ENCODE measurements at regions not wholly inside any gene's neighbourhood (a gene's known extent, or its start where the extent isn't known, plus 50 kb on each side); places are given as distances from the start of the nearest gene placed in this dataset.

DNA sequence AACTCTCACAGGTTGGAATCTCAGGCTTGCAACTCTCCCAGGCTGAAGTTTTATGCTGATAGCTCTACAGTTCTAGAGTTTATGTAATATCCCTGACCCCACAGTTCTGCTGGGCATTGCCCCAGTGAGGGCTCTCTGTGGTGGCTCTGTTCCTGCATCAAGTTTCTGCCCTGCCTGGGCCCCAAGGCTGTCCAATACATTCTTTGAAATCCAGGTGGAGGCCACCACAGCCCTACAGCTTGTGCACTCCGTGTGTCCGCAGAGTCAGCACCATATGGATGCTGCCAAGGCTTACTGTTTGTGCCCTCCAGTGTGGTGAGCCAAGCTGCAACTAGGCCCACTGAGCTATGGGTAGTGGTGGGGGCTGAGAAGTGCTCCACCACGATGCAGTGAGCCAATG, 1141.2 kb upstream of the EPHA6 start:
- TF ChIP-seq, protein P1, sequence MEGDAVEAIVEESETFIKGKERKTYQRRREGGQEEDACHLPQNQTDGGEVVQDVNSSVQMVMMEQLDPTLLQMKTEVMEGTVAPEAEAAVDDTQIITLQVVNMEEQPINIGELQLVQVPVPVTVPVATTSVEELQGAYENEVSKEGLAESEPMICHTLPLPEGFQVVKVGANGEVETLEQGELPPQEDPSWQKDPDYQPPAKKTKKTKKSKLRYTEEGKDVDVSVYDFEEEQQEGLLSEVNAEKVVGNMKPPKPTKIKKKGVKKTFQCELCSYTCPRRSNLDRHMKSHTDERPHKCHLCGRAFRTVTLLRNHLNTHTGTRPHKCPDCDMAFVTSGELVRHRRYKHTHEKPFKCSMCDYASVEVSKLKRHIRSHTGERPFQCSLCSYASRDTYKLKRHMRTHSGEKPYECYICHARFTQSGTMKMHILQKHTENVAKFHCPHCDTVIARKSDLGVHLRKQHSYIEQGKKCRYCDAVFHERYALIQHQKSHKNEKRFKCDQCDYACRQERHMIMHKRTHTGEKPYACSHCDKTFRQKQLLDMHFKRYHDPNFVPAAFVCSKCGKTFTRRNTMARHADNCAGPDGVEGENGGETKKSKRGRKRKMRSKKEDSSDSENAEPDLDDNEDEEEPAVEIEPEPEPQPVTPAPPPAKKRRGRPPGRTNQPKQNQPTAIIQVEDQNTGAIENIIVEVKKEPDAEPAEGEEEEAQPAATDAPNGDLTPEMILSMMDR (conservative IDR thresholded peaks at IDR 0.05), result no peak
- TF ChIP-seq ZFX (IDR thresholded peaks at IDR 0.05), result no peak
- H3K27ac ChIP-seq, result no peak overlapping the region

- no peak overlapping the region for H3K27ac ChIP-seq
- TF ChIP-seq, protein P1 (conservative IDR thresholded peaks at IDR 0.05), result no peak
- TF ChIP-seq ZFX (IDR thresholded peaks at IDR 0.05), result no peak
Measured at GRCh38 chr3:95705786-95706418, 1108.5 kb upstream of the EPHA6 start.

DNA sequence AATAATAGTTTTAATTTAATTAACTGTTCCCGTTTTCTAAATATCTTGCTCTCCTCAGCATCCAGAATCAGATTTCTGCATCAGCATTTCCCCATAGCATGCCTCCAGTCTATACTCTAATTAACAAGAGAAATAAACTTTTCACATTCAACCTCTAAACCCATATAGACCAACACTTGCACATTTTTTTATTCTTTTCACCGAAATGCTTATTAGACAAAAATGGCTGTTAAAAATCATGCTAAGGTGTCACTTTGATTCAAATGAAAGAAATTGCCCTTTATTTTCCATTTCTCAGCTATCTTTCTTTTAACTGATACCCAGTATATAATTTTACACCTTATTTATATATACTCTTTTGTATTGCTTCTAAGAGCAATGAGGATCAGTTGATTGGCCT, 1107.1 kb upstream of the EPHA6 start:
- TF ChIP-seq ZFX (IDR thresholded peaks at IDR 0.05), result no peak
- TF ChIP-seq, protein P1 (conservative IDR thresholded peaks at IDR 0.05), result no peak

DNA sequence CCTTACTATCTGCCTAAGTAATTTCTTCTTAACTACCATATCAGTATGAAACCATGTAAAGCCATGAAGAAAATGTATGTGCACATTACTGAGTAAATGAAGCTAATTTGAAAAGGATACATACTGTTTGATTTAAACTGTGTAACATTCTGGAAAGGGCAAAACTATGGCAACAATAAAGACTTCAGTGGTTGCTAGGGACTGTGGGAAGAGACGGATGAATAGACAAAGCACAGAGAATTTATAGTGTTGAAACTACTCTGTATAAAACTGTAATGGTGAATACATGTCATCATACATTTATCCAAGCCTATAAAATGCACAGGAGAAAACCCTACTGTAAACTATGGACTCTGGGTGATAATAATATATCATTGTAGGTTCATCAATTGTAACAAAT, 1103.7 kb upstream of the EPHA6 start:
- no peak overlapping the region for H3K27ac ChIP-seq
- TF ChIP-seq, protein P1 (conservative IDR thresholded peaks at IDR 0.05), result no peak
- TF ChIP-seq ZFX (IDR thresholded peaks at IDR 0.05), result no peak

More for the DNA sequence above, 1107.1 kb upstream of the EPHA6 start:
- no peak overlapping the region for H3K27ac ChIP-seq

DNA sequence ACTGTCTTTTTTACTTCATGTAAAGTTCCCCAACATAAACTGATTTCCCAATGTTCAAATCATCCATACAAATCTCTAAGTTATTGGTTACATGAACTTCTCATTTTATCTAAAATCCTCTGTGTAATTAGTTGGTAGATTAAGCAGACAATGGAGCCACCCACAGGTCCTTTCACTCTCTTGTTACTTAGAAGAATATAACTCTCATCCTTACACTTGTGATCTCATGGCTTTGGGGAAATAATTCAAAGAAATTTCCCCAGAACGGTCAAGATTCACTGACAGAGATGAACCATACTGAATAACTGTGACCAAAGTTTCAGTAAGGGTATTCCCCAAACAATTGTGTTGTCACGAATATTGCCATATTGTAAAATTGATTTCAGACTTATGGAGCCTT, 1102.6 kb upstream of the EPHA6 start:
- H3K27ac ChIP-seq, result no peak overlapping the region
- no peak for TF ChIP-seq ZFX (IDR thresholded peaks at IDR 0.05)
- TF ChIP-seq, protein P1 (conservative IDR thresholded peaks at IDR 0.05), result no peak

GRCh38 chr3:95715128-95715527, 1099.3 kb upstream of the EPHA6 start:
- TF ChIP-seq ZFX (IDR thresholded peaks at IDR 0.05), result no peak
- TF ChIP-seq, protein P1 (conservative IDR thresholded peaks at IDR 0.05), result no peak
- no peak overlapping the region for H3K27ac ChIP-seq

DNA sequence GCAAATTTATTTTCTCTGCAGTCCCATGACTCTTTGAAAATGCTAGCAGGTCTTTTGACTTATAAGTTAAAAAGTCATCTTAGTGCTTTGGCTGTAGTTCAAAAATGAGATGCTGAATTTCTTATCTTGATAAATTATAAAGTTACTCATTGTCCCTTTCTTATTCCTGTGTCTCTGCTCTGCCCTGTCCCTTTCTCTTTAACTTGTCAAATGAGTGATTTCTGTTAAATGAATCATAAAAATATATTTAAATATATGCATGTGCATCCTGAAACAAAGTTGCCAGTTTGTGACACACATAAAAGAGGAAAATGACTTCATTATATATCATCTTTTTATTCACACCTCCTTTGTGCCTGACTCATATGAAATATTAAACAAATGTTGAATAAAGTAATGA, 1097.3 kb upstream of the EPHA6 start:
- TF ChIP-seq, protein P1 (conservative IDR thresholded peaks at IDR 0.05), result no peak
- no peak for TF ChIP-seq ZFX (IDR thresholded peaks at IDR 0.05)

More for the DNA sequence above, 1097.3 kb upstream of the EPHA6 start:
- no peak overlapping the region for H3K27ac ChIP-seq

Measured in C4-2B (cell line).